H9 (cell line): ENCODE measurements at regions not wholly inside any gene's neighbourhood (a gene's known extent, or its start where the extent isn't known, plus 50 kb on each side); places are given as distances from the start of the nearest gene placed in this dataset.

ENCODE experiments used
- DNase-seq: peaks from one replicate; pipeline ENCODE4 v3.0.0-alpha.2; 2017
- H2AFZ ChIP-seq: one replicate; pipeline ENCODE4 v1.6.1; 2013; ENCODE audit warnings: mild to moderate bottlenecking, low read length, control low read depth, moderate library complexity
- H2AK5ac ChIP-seq: 2 replicates; pipeline ENCODE4 v1.6.1; 2013; ENCODE audit warnings: low read length, control low read depth, mixed read lengths; ENCODE audit not compliant: insufficient read length
- H2BK120ac ChIP-seq: one replicate; pipeline ENCODE4 v1.6.1; 2013; ENCODE audit warnings: low read depth, mild to moderate bottlenecking, low read length, control low read depth, inconsistent platforms; ENCODE audit not compliant: poor library complexity, severe bottlenecking
- H2BK12ac ChIP-seq: 2 replicates; pipeline ENCODE4 v1.6.1; 2013; ENCODE audit warnings: low read length, control low read depth, mixed read lengths, low read depth; ENCODE audit not compliant: insufficient read length
- H2BK15ac ChIP-seq: 2 replicates; pipeline ENCODE4 v1.6.1; 2013; ENCODE audit warnings: low read depth, low read length, control low read depth
- H2BK20ac ChIP-seq: one replicate; pipeline ENCODE4 v1.6.1; 2013; ENCODE audit warnings: low read depth, mild to moderate bottlenecking, low read length, control low read depth, inconsistent platforms; ENCODE audit not compliant: poor library complexity, severe bottlenecking
- H2BK5ac ChIP-seq: 2 replicates; pipeline ENCODE4 v1.6.1; 2013; ENCODE audit warnings: low read length, control low read depth, mixed read lengths; ENCODE audit not compliant: insufficient read length
- H3K14ac ChIP-seq: 2 replicates; pipeline ENCODE4 v1.6.1; 2013; ENCODE audit warnings: low read length, control low read depth; ENCODE audit not compliant: insufficient read depth
- H3K18ac ChIP-seq: 2 replicates; pipeline ENCODE4 v1.6.1; 2013; ENCODE audit warnings: low read depth, mild to moderate bottlenecking, mixed read lengths, low read length, control low read depth; ENCODE audit not compliant: insufficient read length
- H3K23ac ChIP-seq: 2 replicates; pipeline ENCODE4 v1.6.1; 2013; ENCODE audit warnings: low read length, control low read depth, mixed read lengths, low read depth; ENCODE audit not compliant: insufficient read length
- H3K23me2 ChIP-seq: 2 replicates; pipeline ENCODE4 v1.6.1; 2013; ENCODE audit warnings: low read depth, mild to moderate bottlenecking, mixed read lengths, low read length, control low read depth; ENCODE audit not compliant: insufficient read length, poor library complexity, severe bottlenecking
- H3K27ac ChIP-seq: 2 replicates; pipeline ENCODE4 v1.5.1; 2013; ENCODE audit warnings: low read length, control low read depth, mixed read lengths, low read depth; ENCODE audit not compliant: insufficient read length
- H3K27me3 ChIP-seq: 2 replicates; pipeline ENCODE4 v1.6.1; 2013; ENCODE audit warnings: low read length, control low read depth, inconsistent platforms; ENCODE audit not compliant: insufficient read depth
- H3K4ac ChIP-seq: 2 replicates; pipeline ENCODE4 v1.6.1; 2013; ENCODE audit warnings: low read depth, mild to moderate bottlenecking, control low read depth, inconsistent platforms, low read length, moderate library complexity
- H3K4me1 ChIP-seq: 2 replicates; pipeline ENCODE4 v1.6.1; 2013; ENCODE audit warnings: low read length, control low read depth, inconsistent platforms; ENCODE audit not compliant: insufficient read depth
- H3K4me2 ChIP-seq: 2 replicates; pipeline ENCODE4 v1.6.1; 2013; ENCODE audit warnings: low read length, control low read depth, mixed read lengths; ENCODE audit not compliant: insufficient read length, insufficient read depth
- H3K56ac ChIP-seq: 2 replicates; pipeline ENCODE4 v1.6.1; 2013; ENCODE audit warnings: low read depth, mild to moderate bottlenecking, mixed read lengths, low read length, control low read depth; ENCODE audit not compliant: insufficient read length
- H3K79me1 ChIP-seq: 2 replicates; pipeline ENCODE4 v1.6.1; 2013; ENCODE audit warnings: low read depth, mild to moderate bottlenecking, moderate library complexity, low read length, control low read depth, inconsistent platforms; ENCODE audit not compliant: insufficient read depth, poor library complexity, severe bottlenecking
- H3K79me2 ChIP-seq: 2 replicates; pipeline ENCODE4 v1.6.1; 2013; ENCODE audit warnings: low read length, control low read depth, inconsistent platforms; ENCODE audit not compliant: insufficient read depth
- H3K9ac ChIP-seq: 2 replicates; pipeline ENCODE4 v1.6.1; 2013; ENCODE audit warnings: low read length, control low read depth, mixed read lengths; ENCODE audit not compliant: insufficient read length; ENCODE audit errors: extremely low read depth
- H3K9me3 ChIP-seq: one replicate; pipeline ENCODE4 v1.6.1; 2013; ENCODE audit warnings: low read depth, low read length, inconsistent platforms; ENCODE audit not compliant: control insufficient read depth
- H3T11ph ChIP-seq: one replicate; pipeline ENCODE4 v1.6.1; 2013; ENCODE audit warnings: mild to moderate bottlenecking, low read length, control low read depth, inconsistent platforms
- H4K20me1 ChIP-seq: one replicate; pipeline ENCODE4 v1.6.1; 2013; ENCODE audit not compliant: control insufficient read depth, insufficient read length, insufficient read depth
- H4K5ac ChIP-seq: 2 replicates; pipeline ENCODE4 v1.6.1; 2013; ENCODE audit warnings: low read depth, mild to moderate bottlenecking, mixed read lengths, low read length, control low read depth; ENCODE audit not compliant: insufficient read length
- H4K8ac ChIP-seq: replicated peaks from 2 replicates; pipeline ENCODE4 v1.6.1; 2013; ENCODE audit warnings: low read length, control low read depth, mixed read lengths, low read depth; ENCODE audit not compliant: insufficient read length
- H4K91ac ChIP-seq: 2 replicates; pipeline ENCODE4 v1.6.1; 2013; ENCODE audit warnings: low read depth, mild to moderate bottlenecking, moderate library complexity, mixed read lengths, low read length, control low read depth; ENCODE audit not compliant: insufficient read length
- H3K27ac Mint-ChIP-seq, 3 experiments: 2 replicates in 2 of 3; 3 replicates in 1 of 3; pipeline ENCODE4 v1.8.0; 2020 to 2021; ENCODE audit warnings: mixed read lengths in 3 of 3, mild to moderate bottlenecking in 1 of 3, moderate library complexity in 1 of 3
- H3K27me3 Mint-ChIP-seq: 2 replicates; pipeline ENCODE4 v1.8.0; 2021; ENCODE audit warnings: low read depth, mild to moderate bottlenecking, moderate library complexity, mixed read lengths
- H3K36me3 Mint-ChIP-seq, 3 experiments: 2 replicates in 2 of 3; 3 replicates in 1 of 3; pipeline ENCODE4 v1.8.0; 2020 to 2021; ENCODE audit warnings: low read depth in 3 of 3, mixed read lengths in 3 of 3; ENCODE audit not compliant: insufficient read depth in 1 of 3
- H3K4me1 Mint-ChIP-seq, 2 experiments: 2 replicates each; pipeline ENCODE4 v1.8.0; 2020; ENCODE audit warnings: mixed read lengths in 2 of 2
- H3K4me3 Mint-ChIP-seq, 2 experiments: 2 replicates in 1 of 2; 3 replicates in 1 of 2; pipeline ENCODE4 v1.8.0; 2020 to 2021; ENCODE audit warnings: mild to moderate bottlenecking in 2 of 2, mixed read lengths in 2 of 2, moderate library complexity in 1 of 2
- H3K9me3 Mint-ChIP-seq, 2 experiments: 2 replicates in 1 of 2; 3 replicates in 1 of 2; pipeline ENCODE4 v1.8.0; 2020; ENCODE audit warnings: mild to moderate bottlenecking in 2 of 2, mixed read lengths in 2 of 2, moderate library complexity in 1 of 2
- WGBS: extraction: QIAGEN DNeasy Blood & Tissue Kit; methylation state at CpG from one replicate; pipeline ENCODE4 v1.1.7; 2013; ENCODE audit warnings: missing lambda C conversion rate, low lambda C conversion rate, mixed read lengths; ENCODE audit not compliant: insufficient read length; ENCODE audit errors: extremely low coverage; 5-methylcytosine and 5-hydroxymethylcytosine counted together
- TF ChIP-seq, protein P1 (sequence below): fragments of 200-600 bp; sonication (generic); conservative IDR thresholded peaks from 3 replicates; pipeline ENCODE4 v1.8.0; 2021; ENCODE audit warnings: antibody characterized with exemption, mild to moderate bottlenecking

GRCh38 chr16:8253718-8254117 is 336.6 kb downstream of the TMEM114 start:
- no peak overlapping the region for H3K4ac ChIP-seq
- no peak overlapping the region for H2BK5ac ChIP-seq
- H4K8ac ChIP-seq = no peak overlapping the region
- no peak overlapping the region for H2AFZ ChIP-seq
- no peaks in the 10 kb centered on the region; the same call in 1 of the 2 replicates for H3K4me1 ChIP-seq
- H3K18ac ChIP-seq = no peak overlapping the region
- H2BK12ac ChIP-seq = no peak overlapping the region
- no peak overlapping the region for H3T11ph ChIP-seq
- H2AK5ac ChIP-seq = no peak overlapping the region
- no peaks in the 10 kb centered on the region for H3K79me2 ChIP-seq
- DNase-seq = no peak
- no peak overlapping the region for H3K23ac ChIP-seq
- H2BK15ac ChIP-seq = no peak overlapping the region
- no peak overlapping the region for H2BK120ac ChIP-seq
- no peak overlapping the region for H3K27ac ChIP-seq
- Mint-ChIP-seq H3K27ac (no peak overlapping the region), H3K27me3 (0 out of 2 replicates have a peak, but pooled peaks cover 1% of the 10 kb centered on the region), H3K36me3 (no peaks in the 10 kb centered on the region), H3K4me1 (peaks cover 15 to 17% of the 10 kb centered on the region in 2 experiments), H3K9me3 (no peaks in the 10 kb centered on the region; a peak in 1 of 5 replicates), H3K4me3 (no peak overlapping the region)
- H2BK20ac ChIP-seq = no peak overlapping the region
- H3K23me2 ChIP-seq = no peaks in the 10 kb centered on the region
- H3K9ac ChIP-seq = no peak overlapping the region
- H3K56ac ChIP-seq = no peak overlapping the region
- no CpG with 5 or more reads among the region's 5 CpGs for WGBS
- no peaks in the 10 kb centered on the region for H4K20me1 ChIP-seq
- no peak overlapping the region for H3K4me2 ChIP-seq
- H3K27me3 ChIP-seq = no peaks in the 10 kb centered on the region
- H3K79me1 ChIP-seq = no peaks in the 10 kb centered on the region
- no peak overlapping the region for H4K5ac ChIP-seq
- TF ChIP-seq, protein P1, sequence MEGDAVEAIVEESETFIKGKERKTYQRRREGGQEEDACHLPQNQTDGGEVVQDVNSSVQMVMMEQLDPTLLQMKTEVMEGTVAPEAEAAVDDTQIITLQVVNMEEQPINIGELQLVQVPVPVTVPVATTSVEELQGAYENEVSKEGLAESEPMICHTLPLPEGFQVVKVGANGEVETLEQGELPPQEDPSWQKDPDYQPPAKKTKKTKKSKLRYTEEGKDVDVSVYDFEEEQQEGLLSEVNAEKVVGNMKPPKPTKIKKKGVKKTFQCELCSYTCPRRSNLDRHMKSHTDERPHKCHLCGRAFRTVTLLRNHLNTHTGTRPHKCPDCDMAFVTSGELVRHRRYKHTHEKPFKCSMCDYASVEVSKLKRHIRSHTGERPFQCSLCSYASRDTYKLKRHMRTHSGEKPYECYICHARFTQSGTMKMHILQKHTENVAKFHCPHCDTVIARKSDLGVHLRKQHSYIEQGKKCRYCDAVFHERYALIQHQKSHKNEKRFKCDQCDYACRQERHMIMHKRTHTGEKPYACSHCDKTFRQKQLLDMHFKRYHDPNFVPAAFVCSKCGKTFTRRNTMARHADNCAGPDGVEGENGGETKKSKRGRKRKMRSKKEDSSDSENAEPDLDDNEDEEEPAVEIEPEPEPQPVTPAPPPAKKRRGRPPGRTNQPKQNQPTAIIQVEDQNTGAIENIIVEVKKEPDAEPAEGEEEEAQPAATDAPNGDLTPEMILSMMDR = no peak
- no peak overlapping the region for H4K91ac ChIP-seq
- H3K14ac ChIP-seq = no peak overlapping the region
- no peaks in the 10 kb centered on the region for H3K9me3 ChIP-seq
